K562 (cell line): ENCODE measurements at regions not wholly inside any gene's neighbourhood (a gene's known extent, or its start where the extent isn't known, plus 50 kb on each side); places are given as distances from the start of the nearest gene placed in this dataset.

Experiments
- ATAC-seq: fragments of 200-7000 bp; cut with Tn5 transposase; 3 replicates; pipeline ENCODE4 v1.9.1; 2020; ENCODE audit warnings: moderate library complexity
- BruUV-seq: library from RNA; stranded (reverse); fragments of 400-500 nt; replicated peaks from 2 replicates; lab custom pipeline; 2021; lab: Mats Ljungman, UMichigan
- CTCF ChIA-PET: fragments of 300-600 bp; formaldehyde crosslinking; extraction: SDS; loops from one replicate; lab custom pipeline; 2021; ENCODE audit warnings: low intra/inter-chr PET ratio; lab: Yijun Ruan, JAX
- POLR2A ChIA-PET: fragments of 300-600, 350-650 bp; sonication (Branson Sonifier 250); formaldehyde crosslinking; extraction: SDS; loops from one replicate; lab custom pipeline; 2021; ENCODE audit warnings: antibody characterized with exemption, inconsistent platforms; lab: Yijun Ruan, JAX
- DNase-seq, 4 experiments: peaks; one replicate each; pipeline versions ENCODE4 v3.0.0 to v3.0.0-alpha.2; 2011 to 2018; ENCODE audit warnings: low spot score in 3 of 4, mixed read lengths in 3 of 4; ENCODE audit errors: extremely low read depth in 1 of 4
- FAIRE-seq: peaks from 2 replicates; lab custom pipeline; 2011; peaks lifted over from hg19 to GRCh38; lab: Jason Lieb, UNC
- H2AFZ ChIP-seq: 2 replicates; pipeline ENCODE4 v1.6.0; 2011; ENCODE audit warnings: low read depth, low read length, control low read depth, inconsistent platforms
- H3K27ac ChIP-seq: fragments of 200-600 bp; 3 replicates; pipeline ENCODE4 v1.8.0; 2011; ENCODE audit warnings: low read depth, mild to moderate bottlenecking, control low read depth, inconsistent platforms, low read length, moderate library complexity, mixed read lengths; ENCODE audit errors: extremely low read depth
- H3K27me3 ChIP-seq, 2 experiments: fragments of 300-600 bp in 1 of 2; 2 replicates in 1 of 2; 3 replicates in 1 of 2; pipeline versions ENCODE4 v1.6.0 to v1.8.0; 2011; ENCODE audit warnings: inconsistent platforms in 2 of 2, low read length in 2 of 2, mild to moderate bottlenecking in 1 of 2, mixed read lengths in 1 of 2, moderate library complexity in 1 of 2; ENCODE audit not compliant: control insufficient read depth in 2 of 2, insufficient read depth in 2 of 2
- H3K36me3 ChIP-seq: fragments of 300-600 bp; 3 replicates; pipeline ENCODE4 v1.8.0; 2011; ENCODE audit warnings: mild to moderate bottlenecking, low read length, inconsistent platforms; ENCODE audit not compliant: control insufficient read depth, insufficient read depth
- H3K4me1 ChIP-seq, 2 experiments: fragments of 200-600 bp in 1 of 2; replicated peaks in 1 of 2; 2 replicates in 1 of 2; 3 replicates in 1 of 2; pipeline versions ENCODE4 v1.5.1 to v1.8.0; 2011; ENCODE audit warnings: inconsistent platforms in 2 of 2, low read length in 2 of 2, mild to moderate bottlenecking in 1 of 2, mixed read lengths in 1 of 2, moderate library complexity in 1 of 2; ENCODE audit not compliant: control insufficient read depth in 2 of 2, insufficient read depth in 2 of 2
- H3K4me2 ChIP-seq: 2 replicates; pipeline ENCODE4 v1.6.1; 2011; ENCODE audit warnings: low read length, control low read depth, inconsistent platforms, mixed read lengths; ENCODE audit not compliant: insufficient read depth
- H3K4me3 ChIP-seq: fragments of 200-600 bp; sonication (generic), shearing (Covaris generic); 2 replicates; pipeline ENCODE4 v1.5.1; 2016; ENCODE audit warnings: control low read depth, inconsistent platforms
- H3K79me2 ChIP-seq: fragments of 200-600 bp; 3 replicates; pipeline ENCODE4 v1.8.0; 2011; ENCODE audit warnings: low read length, inconsistent platforms; ENCODE audit not compliant: control insufficient read depth, insufficient read depth
- H3K9ac ChIP-seq, 2 experiments: 2 replicates each; pipeline versions ENCODE4 v1.6.0 to v1.6.1; 2011; ENCODE audit warnings: low read depth in 2 of 2, low read length in 2 of 2, control low read depth in 1 of 2, inconsistent platforms in 1 of 2, mild to moderate bottlenecking in 1 of 2, mixed read lengths in 1 of 2; ENCODE audit not compliant: insufficient read depth in 1 of 2
- H3K9me1 ChIP-seq: one replicate; pipeline ENCODE4 v1.6.0; 2011; ENCODE audit warnings: inconsistent platforms, mild to moderate bottlenecking, low read length, moderate library complexity; ENCODE audit not compliant: control insufficient read depth, insufficient read depth
- H3K9me3 ChIP-seq: replicated peaks from 2 replicates; pipeline ENCODE4 v1.5.1; 2011; ENCODE audit warnings: low read depth, low read length, inconsistent platforms; ENCODE audit not compliant: control insufficient read depth, insufficient read depth
- H4K20me1 ChIP-seq: replicated peaks from 2 replicates; pipeline ENCODE4 v1.6.1; 2011; ENCODE audit warnings: low read length, inconsistent platforms, mixed read lengths; ENCODE audit not compliant: control insufficient read depth, insufficient read depth
- ADNP ChIP-seq: fragments of 200-800 bp; sonication (Bioruptor generic); IDR thresholded peaks from 2 replicates; pipeline ENCODE4 v1.6.1; 2016; ENCODE audit warnings: missing genetic modification characterization, missing compliant biosample characterization
- BRD4 ChIP-seq: fragments of 200-600 bp; sonication (generic); IDR thresholded peaks from 2 replicates; pipeline ENCODE4 v1.6.1; 2017; ENCODE audit warnings: inconsistent platforms
- CREM ChIP-seq: IDR thresholded peaks from 2 replicates; pipeline ENCODE4 v1.6.1; 2014; ENCODE audit warnings: antibody characterized with exemption, low read depth
- FOXK1 ChIP-seq: sonication (generic); formaldehyde crosslinking; IDR thresholded peaks from 2 replicates; pipeline ENCODE4 v1.8.0; 2022; ENCODE audit warnings: missing genetic modification reagents, mild to moderate bottlenecking, borderline replicate concordance
- HMG20A ChIP-seq: fragments of 450-650 bp; formaldehyde crosslinking; conservative IDR thresholded peaks from 2 replicates; pipeline ENCODE4 v1.4.0; 2020; ENCODE audit warnings: mild to moderate bottlenecking, mixed read lengths
- L3MBTL2 ChIP-seq: fragments of 450-650 bp; IDR thresholded peaks from 2 replicates; pipeline ENCODE4 v1.6.1; 2016; ENCODE audit warnings: mild to moderate bottlenecking, moderate library complexity
- MCM7 ChIP-seq, 2 experiments: fragments of 450-650 bp; IDR thresholded peaks; 2 replicates each; pipeline ENCODE4 v1.6.1; 2016 to 2018
- MITF ChIP-seq: IDR thresholded peaks from 2 replicates; pipeline ENCODE4 v1.6.1; 2014; ENCODE audit warnings: antibody characterized with exemption
- MYBL2 ChIP-seq, 2 experiments: fragments of 450-650 bp in 1 of 2; sonication (generic) in 1 of 2; formaldehyde crosslinking in 1 of 2; IDR thresholded peaks; 2 replicates each; pipeline versions ENCODE4 v1.6.1 to v1.8.1; 2017 to 2022; ENCODE audit warnings: borderline replicate concordance in 1 of 2, inconsistent platforms in 1 of 2, low read depth in 1 of 2, mild to moderate bottlenecking in 1 of 2, missing genetic modification reagents in 1 of 2, moderate library complexity in 1 of 2
- NR2F6 ChIP-seq: fragments of 450-650 bp; formaldehyde crosslinking; IDR thresholded peaks from 2 replicates; pipeline ENCODE4 v1.4.0; 2020; ENCODE audit warnings: mild to moderate bottlenecking
- PPARD ChIP-seq: fragments of 250-450 bp; sonication (Bioruptor Pico); IDR thresholded peaks from 2 replicates; pipeline ENCODE4 v1.8.0; 2022; ENCODE audit warnings: inconsistent platforms, mild to moderate bottlenecking, moderate library complexity
- SRSF9 ChIP-seq: fragments of 200-400 bp; formaldehyde crosslinking; IDR thresholded peaks from 2 replicates; pipeline ENCODE4 v1.6.1; 2017; ENCODE audit warnings: low read depth, low read length, borderline replicate concordance
- SUPT5H ChIP-seq: fragments of 450-650 bp; IDR thresholded peaks from 2 replicates; pipeline ENCODE4 v1.6.1; 2016
- TEAD2 ChIP-seq: fragments of 450-650 bp; IDR thresholded peaks from 2 replicates; pipeline ENCODE4 v1.6.1; 2016; ENCODE audit warnings: missing genetic modification characterization, control low read depth, missing compliant biosample characterization
- ZNF253 ChIP-seq: fragments of 250-450 bp; sonication (Bioruptor Pico); conservative IDR thresholded peaks from 2 replicates; pipeline ENCODE4 v1.6.1; 2021; ENCODE audit warnings: mild to moderate bottlenecking
- ZNF354B ChIP-seq: fragments of 250-450 bp; sonication (Bioruptor Pico); IDR thresholded peaks from 2 replicates; pipeline ENCODE4 v1.4.0; 2020
- ZNF431 ChIP-seq: sonication (generic); formaldehyde crosslinking; IDR thresholded peaks from 2 replicates; pipeline ENCODE4 v1.8.0; 2022; ENCODE audit warnings: mild to moderate bottlenecking, missing genetic modification reagents
- ZNF707 ChIP-seq: fragments of 250-450 bp; sonication (Bioruptor Pico); conservative IDR thresholded peaks from 2 replicates; pipeline ENCODE4 v1.8.0; 2022; ENCODE audit warnings: inconsistent platforms, mild to moderate bottlenecking, moderate library complexity
- WGBS: fragments of 100-300 bp; shearing (Covaris generic); methylation state at CpG from one replicate; pipeline ENCODE4 v1.1.6; 2016; ENCODE audit warnings: low coverage, mixed read lengths; ENCODE audit not compliant: insufficient coverage; ENCODE audit errors: missing lambda C conversion rate; 5-methylcytosine and 5-hydroxymethylcytosine counted together
- in situ Hi-C: fragments of 300-500 bp; cut with MboI; formaldehyde crosslinking; loops from 4 replicates; pipeline ENCODE4 v1.15.0; 2018; ENCODE audit warnings: inconsistent platforms, mixed read lengths
- intact Hi-C: fragments of 100-400 bp; cut with micrococcal nuclease; formaldehyde crosslinking; loops from 2 replicates; pipeline ENCODE4 v1.14.2; 2022
- TF ChIP-seq, protein P1 (sequence below): IDR thresholded peaks from 2 replicates; pipeline ENCODE4 v1.6.1; 2011; ENCODE audit not compliant: insufficient read length; ENCODE audit errors: extremely low read depth

GRCh38 chr14:87419925-87420324 is 573.1 kb downstream of the GALC start:
- TF ChIP-seq PPARD (no peak), TEAD2 (no peak), L3MBTL2 (no peak), SUPT5H (no peak)
- H3K36me3 ChIP-seq, result no peaks in the 10 kb centered on the region
- no peaks in the 10 kb centered on the region for H3K4me1 ChIP-seq
- FAIRE-seq (no peak), ATAC-seq (no peak), DNase-seq (no peak)
- intact Hi-C loops, result no loop called here
- no peak overlapping the region for H3K9ac ChIP-seq
- 0% methylated on average over 1 of the region's 2 CpGs for WGBS
- in situ Hi-C loops, result loop anchor here (10.0 kb wide), 1 partner anchor 885 kb away; no protein-coding TSS in a partner anchor
- H3K79me2 ChIP-seq, result no peaks in the 10 kb centered on the region
- H4K20me1 ChIP-seq, result no peaks in the 10 kb centered on the region
- H3K27me3 ChIP-seq, result no peaks in the 10 kb centered on the region
- no peaks in the 10 kb centered on the region for H3K9me3 ChIP-seq
- ChIA-PET CTCF (no interaction called here), POLR2A (no interaction called here)
- BruUV-seq, result no TSS peak
- no peak overlapping the region for H3K4me2 ChIP-seq
- H3K9me1 ChIP-seq, result no peaks in the 10 kb centered on the region
- no peak overlapping the region for H3K27ac ChIP-seq
- H3K4me3 ChIP-seq, result no peak overlapping the region
- H2AFZ ChIP-seq, result no peak overlapping the region

GRCh38 chr14:87411370-87411769 is 581.6 kb downstream of the GALC start:
- no peak for FAIRE-seq
- POLR2A ChIA-PET, result no interaction called here
- no peak overlapping the region for H2AFZ ChIP-seq
- 0% methylated on average over 3 of the region's 3 CpGs for WGBS
- no peak for DNase-seq
- no peak overlapping the region for H3K9ac ChIP-seq
- in situ Hi-C loops (loop anchor here (10.0 kb wide), 1 partner anchor 893 kb away; no protein-coding TSS in a partner anchor), intact Hi-C loops (no loop called here)
- no peaks in the 10 kb centered on the region for H3K9me1 ChIP-seq
- H3K9me3 ChIP-seq, result no peaks in the 10 kb centered on the region
- no peaks in the 10 kb centered on the region for H4K20me1 ChIP-seq
- H3K27ac ChIP-seq, result no peak overlapping the region
- no peak for ATAC-seq
- BruUV-seq, result no TSS peak
- H3K4me1 ChIP-seq, result no peaks in the 10 kb centered on the region
- H3K27me3 ChIP-seq, result no peaks in the 10 kb centered on the region
- no peaks in the 10 kb centered on the region for H3K79me2 ChIP-seq
- no peaks in the 10 kb centered on the region for H3K36me3 ChIP-seq
- H3K4me2 ChIP-seq, result no peak overlapping the region
- H3K4me3 ChIP-seq, result no peak overlapping the region
- CTCF ChIA-PET, result no interaction called here
- TF ChIP-seq MITF (no peak), SRSF9 (no peak), FOXK1 (CRISPR knock-in tag) (no peak), ZNF354B (no peak), ZNF707 (CRISPR knock-in tag) (no peak), NR2F6 (CRISPR knock-in tag) (no peak), ZNF431 (CRISPR knock-in tag) (no peak), HMG20A (CRISPR knock-in tag) (no peak), ADNP (tag) (no peak), MCM7 (IDR thresholded peaks at IDR 0.05) (no peak), ZNF253 (CRISPR knock-in tag) (no peak), BRD4 (no peak), MYBL2 (IDR thresholded peaks at IDR 0.05; ENCODE audit: low read depth) (no peak), MYBL2 (CRISPR knock-in tag; IDR thresholded peaks at IDR 0.05; ENCODE audit: borderline replicate concordance) (no peak), CREM (no peak)
- TF ChIP-seq, protein P1, sequence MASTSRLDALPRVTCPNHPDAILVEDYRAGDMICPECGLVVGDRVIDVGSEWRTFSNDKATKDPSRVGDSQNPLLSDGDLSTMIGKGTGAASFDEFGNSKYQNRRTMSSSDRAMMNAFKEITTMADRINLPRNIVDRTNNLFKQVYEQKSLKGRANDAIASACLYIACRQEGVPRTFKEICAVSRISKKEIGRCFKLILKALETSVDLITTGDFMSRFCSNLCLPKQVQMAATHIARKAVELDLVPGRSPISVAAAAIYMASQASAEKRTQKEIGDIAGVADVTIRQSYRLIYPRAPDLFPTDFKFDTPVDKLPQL, result no peak
